ENCODE measurements at regions not wholly inside any gene's neighbourhood (a gene's known extent, or its start where the extent isn't known, plus 50 kb on each side); places are given as distances from the start of the nearest gene placed in this dataset.

- TF ChIP-seq ZSCAN16 (tag by site-specific recombination; IDR thresholded peaks at IDR 0.05) (no peak), ZNF175 (tag by site-specific recombination; IDR thresholded peaks at IDR 0.05) (no peak), PATZ1 (tag by site-specific recombination; IDR thresholded peaks at IDR 0.05) (no peak), CTCF (tag by site-specific recombination; IDR thresholded peaks at IDR 0.05) (no peak), ZNF600 (tag by site-specific recombination; IDR thresholded peaks at IDR 0.05) (no peak), ZNF707 (tag by site-specific recombination; IDR thresholded peaks at IDR 0.05) (no peak), SETDB1 (IDR thresholded peaks at IDR 0.05; ENCODE audit: insufficient read length, low read length) (no peak), ZEB2 (tag by site-specific recombination; IDR thresholded peaks at IDR 0.05) (no peak), KLF8 (tag by site-specific recombination; IDR thresholded peaks at IDR 0.05) (no peak), YY1 (tag by site-specific recombination; IDR thresholded peaks at IDR 0.05) (no peak), KLF1 (tag by site-specific recombination; IDR thresholded peaks at IDR 0.05) (no peak), ZNF280D (tag by site-specific recombination; IDR thresholded peaks at IDR 0.05) (no peak)
- TF ChIP-seq, protein P1, sequence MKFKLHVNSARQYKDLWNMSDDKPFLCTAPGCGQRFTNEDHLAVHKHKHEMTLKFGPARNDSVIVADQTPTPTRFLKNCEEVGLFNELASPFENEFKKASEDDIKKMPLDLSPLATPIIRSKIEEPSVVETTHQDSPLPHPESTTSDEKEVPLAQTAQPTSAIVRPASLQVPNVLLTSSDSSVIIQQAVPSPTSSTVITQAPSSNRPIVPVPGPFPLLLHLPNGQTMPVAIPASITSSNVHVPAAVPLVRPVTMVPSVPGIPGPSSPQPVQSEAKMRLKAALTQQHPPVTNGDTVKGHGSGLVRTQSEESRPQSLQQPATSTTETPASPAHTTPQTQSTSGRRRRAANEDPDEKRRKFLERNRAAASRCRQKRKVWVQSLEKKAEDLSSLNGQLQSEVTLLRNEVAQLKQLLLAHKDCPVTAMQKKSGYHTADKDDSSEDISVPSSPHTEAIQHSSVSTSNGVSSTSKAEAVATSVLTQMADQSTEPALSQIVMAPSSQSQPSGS (tag by site-specific recombination; IDR thresholded peaks at IDR 0.05; ENCODE audit: low read depth) = no peak
- TF ChIP-seq, protein P2, sequence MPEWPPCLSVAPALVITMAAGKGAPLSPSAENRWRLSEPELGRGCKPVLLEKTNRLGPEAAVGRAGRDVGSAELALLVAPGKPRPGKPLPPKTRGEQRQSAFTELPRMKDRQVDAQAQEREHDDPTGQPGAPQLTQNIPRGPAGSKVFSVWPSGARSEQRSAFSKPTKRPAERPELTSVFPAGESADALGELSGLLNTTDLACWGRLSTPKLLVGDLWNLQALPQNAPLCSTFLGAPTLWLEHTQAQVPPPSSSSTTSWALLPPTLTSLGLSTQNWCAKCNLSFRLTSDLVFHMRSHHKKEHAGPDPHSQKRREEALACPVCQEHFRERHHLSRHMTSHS (tag by site-specific recombination; IDR thresholded peaks at IDR 0.05) = no peak
Observed at GRCh38 chr1:199665371-199665770, 362.1 kb upstream of the NR5A2 start.

Data from HEK293 (cell line).